D721Med (cell line): ENCODE measurements at regions not wholly inside any gene's neighbourhood (a gene's known extent, or its start where the extent isn't known, plus 50 kb on each side); places are given as distances from the start of the nearest gene placed in this dataset.

Source experiments
- DNase-seq: peaks from one replicate; pipeline ENCODE4 v3.0.0; 2011; ENCODE audit warnings: low spot score; ENCODE audit not compliant: insufficient read length
- FAIRE-seq: peaks from 2 replicates; lab custom pipeline; 2011; peaks lifted over from hg19 to GRCh38; lab: Jason Lieb, UNC
- TF ChIP-seq, protein P1 (sequence below): IDR thresholded peaks from 2 replicates; pipeline ENCODE4 v1.5.1; 2012; ENCODE audit warnings: mild to moderate bottlenecking, control low read depth; ENCODE audit not compliant: insufficient read depth; ENCODE audit errors: missing control alignments

DNA sequence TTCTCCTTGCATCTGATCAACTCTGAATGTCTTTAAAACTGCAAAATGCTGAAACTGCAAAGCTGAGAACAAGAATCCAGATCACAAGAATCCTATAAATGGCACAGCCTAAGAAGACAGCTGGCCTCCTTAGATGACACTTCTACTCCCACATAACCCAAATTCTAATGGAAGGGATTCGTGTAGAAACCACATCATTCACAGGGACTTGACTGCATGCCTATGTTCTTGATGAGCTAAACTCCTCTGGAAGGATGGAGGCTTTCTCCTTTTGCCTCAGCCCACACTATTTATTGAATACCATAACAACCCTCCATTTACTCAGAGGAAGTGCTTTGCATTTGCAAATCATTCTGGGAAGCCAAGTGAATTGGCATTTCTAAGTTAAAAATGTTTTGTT lies 252.5 kb upstream of the VWC2 start:
- TF ChIP-seq, protein P1, sequence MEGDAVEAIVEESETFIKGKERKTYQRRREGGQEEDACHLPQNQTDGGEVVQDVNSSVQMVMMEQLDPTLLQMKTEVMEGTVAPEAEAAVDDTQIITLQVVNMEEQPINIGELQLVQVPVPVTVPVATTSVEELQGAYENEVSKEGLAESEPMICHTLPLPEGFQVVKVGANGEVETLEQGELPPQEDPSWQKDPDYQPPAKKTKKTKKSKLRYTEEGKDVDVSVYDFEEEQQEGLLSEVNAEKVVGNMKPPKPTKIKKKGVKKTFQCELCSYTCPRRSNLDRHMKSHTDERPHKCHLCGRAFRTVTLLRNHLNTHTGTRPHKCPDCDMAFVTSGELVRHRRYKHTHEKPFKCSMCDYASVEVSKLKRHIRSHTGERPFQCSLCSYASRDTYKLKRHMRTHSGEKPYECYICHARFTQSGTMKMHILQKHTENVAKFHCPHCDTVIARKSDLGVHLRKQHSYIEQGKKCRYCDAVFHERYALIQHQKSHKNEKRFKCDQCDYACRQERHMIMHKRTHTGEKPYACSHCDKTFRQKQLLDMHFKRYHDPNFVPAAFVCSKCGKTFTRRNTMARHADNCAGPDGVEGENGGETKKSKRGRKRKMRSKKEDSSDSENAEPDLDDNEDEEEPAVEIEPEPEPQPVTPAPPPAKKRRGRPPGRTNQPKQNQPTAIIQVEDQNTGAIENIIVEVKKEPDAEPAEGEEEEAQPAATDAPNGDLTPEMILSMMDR: no peak
- no peak for DNase-seq
- no peak for FAIRE-seq

DNA sequence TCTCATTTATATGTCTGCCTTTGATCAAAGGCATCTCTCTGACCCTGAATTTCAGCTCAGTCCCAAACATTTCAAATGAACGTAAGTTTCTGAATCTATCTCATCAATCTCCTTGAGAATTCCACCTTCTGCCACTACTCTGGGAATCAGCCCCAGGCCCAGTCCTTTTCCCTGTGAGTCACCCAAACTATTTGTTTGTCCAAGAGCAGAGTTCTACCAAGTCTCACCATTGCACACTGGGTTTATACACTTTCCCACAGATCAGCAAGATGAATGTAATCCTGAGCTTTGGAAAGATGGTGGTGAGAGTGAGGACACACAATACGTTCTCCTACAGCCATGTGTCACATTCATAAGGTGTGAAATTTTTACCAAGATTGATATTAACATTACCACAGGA lies 251.3 kb upstream of the VWC2 start:
- TF ChIP-seq, protein P1: no peak
- DNase-seq: no peak
- no peak for FAIRE-seq

DNA sequence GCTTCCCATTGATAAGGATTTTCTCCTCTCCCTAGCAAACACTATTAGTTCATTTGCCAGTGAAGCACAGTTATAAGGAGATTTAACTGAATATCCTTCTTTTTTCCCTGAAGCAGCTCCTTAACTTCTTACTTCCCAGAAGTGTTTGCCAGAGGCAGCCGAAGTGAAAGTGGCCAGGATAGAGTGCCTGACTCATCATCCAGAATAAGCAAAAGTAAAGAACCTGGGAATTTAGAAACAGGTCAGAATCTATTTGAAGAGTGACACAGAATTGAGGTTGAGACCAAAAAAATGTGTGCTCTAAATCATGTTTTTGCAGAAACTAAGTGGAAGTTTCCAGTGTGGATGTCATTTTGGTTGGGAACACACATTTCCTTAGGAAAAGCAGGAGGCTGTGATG lies 249.6 kb upstream of the VWC2 start:
- DNase-seq (no peak), FAIRE-seq (no peak)
- TF ChIP-seq, protein P1: no peak

DNA sequence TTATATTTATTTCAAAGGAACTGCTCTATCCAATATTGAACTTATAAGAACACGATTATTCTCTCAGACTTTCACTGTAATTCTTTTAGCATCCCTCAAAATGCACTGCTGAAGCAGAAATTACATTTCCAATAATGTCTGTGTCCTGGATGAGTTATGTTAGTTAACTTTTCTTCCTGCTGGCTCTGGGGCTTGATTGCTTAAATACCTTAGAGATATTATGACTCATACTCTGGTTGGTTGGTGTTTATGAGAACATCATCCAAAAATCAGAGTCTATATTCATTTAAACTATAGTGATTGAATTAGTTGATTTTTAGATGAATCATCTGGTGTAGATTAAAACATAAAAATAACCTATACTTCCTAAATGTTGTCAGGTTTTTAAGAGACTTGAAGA lies 246.3 kb upstream of the VWC2 start:
- FAIRE-seq: no peak
- TF ChIP-seq, protein P1: no peak
- DNase-seq: no peak

DNA sequence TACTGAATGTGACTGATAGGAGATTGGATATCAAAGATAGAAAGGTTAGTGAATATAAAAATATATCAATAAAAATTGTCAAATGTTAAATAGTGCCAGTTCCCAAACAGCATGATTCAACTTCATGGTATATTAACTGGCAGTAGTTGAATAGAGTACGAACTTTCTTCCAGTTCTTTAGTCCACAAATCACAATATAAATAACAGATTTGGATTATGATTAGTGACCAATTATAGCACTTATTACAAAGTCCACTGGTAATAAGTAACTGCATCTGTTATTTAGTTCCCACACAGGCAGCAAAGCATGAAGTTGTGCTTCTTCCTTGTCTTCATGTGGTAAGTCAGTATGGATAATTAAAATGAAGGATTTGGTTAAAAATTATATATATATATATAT lies 243.0 kb upstream of the VWC2 start:
- TF ChIP-seq, protein P1: no peak
- no peak for FAIRE-seq
- no peak for DNase-seq

DNA sequence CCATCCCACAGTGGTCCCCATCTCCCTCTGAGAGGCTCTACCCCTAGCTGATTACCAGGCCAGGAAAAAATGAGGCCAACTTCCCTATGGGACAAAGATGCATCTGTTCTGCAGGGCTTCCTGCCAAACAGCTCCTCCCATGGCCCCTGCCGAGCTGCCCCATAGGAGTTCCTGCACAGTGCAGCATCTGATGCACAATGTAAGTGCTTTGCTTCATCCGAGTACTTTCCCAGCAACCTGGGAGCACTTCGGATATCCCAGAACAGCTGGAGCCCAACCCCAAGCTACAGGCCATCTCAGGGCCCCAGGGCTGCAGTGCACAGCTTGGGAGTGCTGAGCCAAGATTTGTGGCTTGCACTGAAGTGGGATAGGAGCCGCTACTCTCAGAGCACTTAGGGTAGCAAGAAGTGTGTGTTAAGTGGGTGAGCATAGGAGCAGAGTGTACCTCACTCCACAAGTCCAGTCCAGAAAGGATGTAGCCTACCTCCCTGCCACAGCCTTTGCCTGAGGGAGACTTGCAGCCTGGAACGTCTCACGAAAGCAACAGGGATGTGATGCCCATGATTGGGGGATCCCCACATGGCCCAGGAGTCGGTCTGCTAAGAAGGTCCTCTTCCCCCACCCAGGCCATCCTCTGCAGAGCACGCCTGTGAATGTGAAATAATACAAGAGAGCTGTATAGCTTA lies 209.6 kb upstream of the VWC2 start:
- FAIRE-seq: no peak
- no peak for DNase-seq
- TF ChIP-seq, protein P1: no peak

DNA sequence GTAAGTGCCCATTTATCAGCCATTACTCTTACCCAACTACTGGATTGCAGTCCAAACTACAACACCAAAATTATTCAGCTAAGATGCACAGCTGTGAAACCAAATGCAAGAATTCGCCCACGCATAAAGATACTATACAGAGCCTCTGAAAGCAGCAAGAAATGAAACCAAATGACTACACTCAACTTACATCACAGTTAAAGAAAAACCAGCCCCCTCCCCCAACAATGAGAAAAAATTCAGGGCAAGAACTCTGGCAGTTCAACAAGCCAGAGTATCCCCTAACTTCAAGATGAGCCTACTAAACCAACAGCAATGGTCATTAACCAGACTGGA lies 209.1 kb upstream of the VWC2 start:
- no peak for FAIRE-seq
- TF ChIP-seq, protein P1: no peak

More for the DNA sequence above, 209.1 kb upstream of the VWC2 start:
- no peak for DNase-seq
